Neural progenitor cell (in vitro differentiated cells): ENCODE measurements at regions not wholly inside any gene's neighbourhood (a gene's known extent, or its start where the extent isn't known, plus 50 kb on each side); places are given as distances from the start of the nearest gene placed in this dataset.

Experiments
- CTCF ChIP-seq: fragments of 200-600 bp; sonication (generic); IDR thresholded peaks from 2 replicates; pipeline ENCODE4 v1.5.1; 2017; ENCODE audit warnings: antibody characterized with exemption, mild to moderate bottlenecking
- EZH2phosphoT487 ChIP-seq: fragments of 200-600 bp; sonication (generic); IDR thresholded peaks from 2 replicates; pipeline ENCODE4 v1.6.1; 2017; ENCODE audit warnings: antibody characterized with exemption

GRCh38 chr16:9236319-9236718, 144.9 kb downstream of the HAPSTR1 start:
- TF ChIP-seq EZH2phosphoT487: no peak
- no peak for TF ChIP-seq CTCF
